ENCODE measurements at regions not wholly inside any gene's neighbourhood (a gene's known extent, or its start where the extent isn't known, plus 50 kb on each side); places are given as distances from the start of the nearest gene placed in this dataset.

- Mint-ChIP-seq H3K4me3 (ENCODE audit: unreplicated experiment) (no peak overlapping the region), H3K4me1 (ENCODE audit: low read depth, unreplicated experiment) (peaks cover 5% of the 10 kb centered on the region), H3K36me3 (ENCODE audit: low read depth, unreplicated experiment) (no peaks in the 10 kb centered on the region), H3K27me3 (ENCODE audit: low read depth, unreplicated experiment) (peaks cover 55% of the 10 kb centered on the region), H3K9me3 (ENCODE audit: unreplicated experiment) (peaks cover 1% of the 10 kb centered on the region), H3K27ac (ENCODE audit: unreplicated experiment) (no peak overlapping the region)
- no peak overlapping the region for H2AFZ ChIP-seq (ENCODE audit: low read depth, low read length)
- H3K36me3 ChIP-seq (ENCODE audit: insufficient read depth, low read length), result no peaks in the 10 kb centered on the region
- no peak overlapping the region for H3K9ac ChIP-seq (ENCODE audit: low read length)
- H3K4me2 ChIP-seq (ENCODE audit: low read length), result no peak overlapping the region
- no peaks in the 10 kb centered on the region for H3K27me3 ChIP-seq (ENCODE audit: insufficient read depth, low read length)
- DNase-seq (ENCODE audit: low read depth) (no peak), FAIRE-seq (no peak)
- no peaks in the 10 kb centered on the region for H3K9me3 ChIP-seq (ENCODE audit: insufficient read depth, low read depth, low read length)
- no peaks in the 10 kb centered on the region for H4K20me1 ChIP-seq (ENCODE audit: insufficient read depth, low read length)
- H3K27ac ChIP-seq (ENCODE audit: low read depth, low read length), result no peak overlapping the region
- no peak overlapping the region for H3K4me3 ChIP-seq (ENCODE audit: insufficient read depth, low read depth, low read length)
- TF ChIP-seq CTCF (IDR thresholded peaks at IDR 0.05; ENCODE audit: insufficient read depth, low read depth, low read length) (no peak), EZH2 (IDR thresholded peaks at IDR 0.05; ENCODE audit: insufficient read depth, low read length) (no peak)
- H3K79me2 ChIP-seq (ENCODE audit: insufficient read depth, low read length), result no peaks in the 10 kb centered on the region
- H3K4me1 ChIP-seq (ENCODE audit: insufficient read depth, low read length), result no peaks in the 10 kb centered on the region
Measured at GRCh38 chr17:34825102-34825501, 136.2 kb downstream of the CCT6B start.

GRCh38 chr17:34823023-34823422 is 138.2 kb downstream of the CCT6B start:
- no peak overlapping the region for H3K4me3 ChIP-seq (ENCODE audit: insufficient read depth, low read depth, low read length)
- no peaks in the 10 kb centered on the region for H3K27me3 ChIP-seq (ENCODE audit: insufficient read depth, low read length)
- H3K36me3 ChIP-seq (ENCODE audit: insufficient read depth, low read length), result no peaks in the 10 kb centered on the region
- Mint-ChIP-seq H3K36me3 (ENCODE audit: low read depth, unreplicated experiment) (no peaks in the 10 kb centered on the region), H3K27ac (ENCODE audit: unreplicated experiment) (no peak overlapping the region), H3K4me1 (ENCODE audit: low read depth, unreplicated experiment) (peaks cover 5% of the 10 kb centered on the region), H3K9me3 (ENCODE audit: unreplicated experiment) (peaks cover 1% of the 10 kb centered on the region), H3K4me3 (ENCODE audit: unreplicated experiment) (no peak overlapping the region), H3K27me3 (ENCODE audit: low read depth, unreplicated experiment) (peaks cover 53% of the 10 kb centered on the region)
- H4K20me1 ChIP-seq (ENCODE audit: insufficient read depth, low read length), result no peaks in the 10 kb centered on the region
- no peak overlapping the region for H2AFZ ChIP-seq (ENCODE audit: low read depth, low read length)
- TF ChIP-seq EZH2 (IDR thresholded peaks at IDR 0.05; ENCODE audit: insufficient read depth, low read length), result no peak
- TF ChIP-seq CTCF (IDR thresholded peaks at IDR 0.05; ENCODE audit: insufficient read depth, low read depth, low read length), result no peak
- H3K27ac ChIP-seq (ENCODE audit: low read depth, low read length), result no peak overlapping the region
- no peak for DNase-seq (ENCODE audit: low read depth)
- no peak overlapping the region for H3K4me2 ChIP-seq (ENCODE audit: low read length)
- H3K4me1 ChIP-seq (ENCODE audit: insufficient read depth, low read length), result no peaks in the 10 kb centered on the region
- no peak overlapping the region for H3K9ac ChIP-seq (ENCODE audit: low read length)
- H3K9me3 ChIP-seq (ENCODE audit: insufficient read depth, low read depth, low read length), result no peaks in the 10 kb centered on the region
- no peaks in the 10 kb centered on the region for H3K79me2 ChIP-seq (ENCODE audit: insufficient read depth, low read length)
- no peak for FAIRE-seq

GRCh38 chr17:34822007-34822739 is 139.1 kb downstream of the CCT6B start:
- H3K9me3 Mint-ChIP-seq (ENCODE audit: unreplicated experiment), result peaks cover 1% of the 10 kb centered on the region
- DNase-seq (ENCODE audit: low read depth) (no peak), FAIRE-seq (no peak)
- H3K27ac Mint-ChIP-seq (ENCODE audit: unreplicated experiment), result no peak overlapping the region
- Histone ChIP-seq H3K4me2 (ENCODE audit: low read length) (no peak overlapping the region), H3K36me3 (ENCODE audit: insufficient read depth, low read length) (no peaks in the 10 kb centered on the region), H3K79me2 (ENCODE audit: insufficient read depth, low read length) (no peaks in the 10 kb centered on the region), H3K9me3 (ENCODE audit: insufficient read depth, low read depth, low read length) (no peaks in the 10 kb centered on the region), H3K4me1 (ENCODE audit: insufficient read depth, low read length) (no peaks in the 10 kb centered on the region), H3K4me3 (ENCODE audit: insufficient read depth, low read depth, low read length) (no peak overlapping the region), H3K27ac (ENCODE audit: low read depth, low read length) (no peak overlapping the region), H3K9ac (ENCODE audit: low read length) (no peak overlapping the region), H3K27me3 (ENCODE audit: insufficient read depth, low read length) (no peaks in the 10 kb centered on the region), H2AFZ (ENCODE audit: low read depth, low read length) (no peak overlapping the region), H4K20me1 (ENCODE audit: insufficient read depth, low read length) (no peaks in the 10 kb centered on the region)
- H3K4me3 Mint-ChIP-seq (ENCODE audit: unreplicated experiment), result no peak overlapping the region
- peaks cover 50% of the 10 kb centered on the region for H3K27me3 Mint-ChIP-seq (ENCODE audit: low read depth, unreplicated experiment)
- H3K4me1 Mint-ChIP-seq (ENCODE audit: low read depth, unreplicated experiment), result peaks cover 5% of the 10 kb centered on the region
- TF ChIP-seq EZH2 (IDR thresholded peaks at IDR 0.05; ENCODE audit: insufficient read depth, low read length) (no peak), CTCF (IDR thresholded peaks at IDR 0.05; ENCODE audit: insufficient read depth, low read depth, low read length) (no peak)
- no peaks in the 10 kb centered on the region for H3K36me3 Mint-ChIP-seq (ENCODE audit: low read depth, unreplicated experiment)
